ENCODE measurements at regions not wholly inside any gene's neighbourhood (a gene's known extent, or its start where the extent isn't known, plus 50 kb on each side); places are given as distances from the start of the nearest gene placed in this dataset.

- DNase-seq (ENCODE audit: low read depth in 2 of 2), result no peak
Measured at GRCh38 chr5:18032744-18033143, 398.5 kb downstream of the TAF11L14 start.

- DNase-seq (ENCODE audit: low read depth in 2 of 2), result no peak
Measured at GRCh38 chr5:18036531-18036930, 402.3 kb downstream of the TAF11L14 start.

GRCh38 chr5:18037718-18038117 is 403.5 kb downstream of the TAF11L14 start:
- no peak for DNase-seq (ENCODE audit: low read depth in 2 of 2)

GRCh38 chr5:18043344-18043743 is 409.1 kb downstream of the TAF11L14 start:
- DNase-seq (ENCODE audit: low read depth in 2 of 2), result no peak

GRCh38 chr5:18048449-18048848 is 414.2 kb downstream of the TAF11L14 start:
- DNase-seq (ENCODE audit: low read depth in 2 of 2), result no peak

GRCh38 chr5:18050345-18050744 is 416.1 kb downstream of the TAF11L14 start:
- no peak for DNase-seq (ENCODE audit: low read depth in 2 of 2)

- no peak for DNase-seq (ENCODE audit: low read depth in 2 of 2)
Measured at GRCh38 chr5:18050776-18051175, 416.5 kb downstream of the TAF11L14 start.

GRCh38 chr5:18051953-18052352 is 417.7 kb downstream of the TAF11L14 start:
- DNase-seq (ENCODE audit: low read depth in 2 of 2), result no peak

GRCh38 chr5:18052569-18052968 is 418.3 kb downstream of the TAF11L14 start:
- no peak for DNase-seq (ENCODE audit: low read depth in 2 of 2)

- DNase-seq (ENCODE audit: low read depth in 2 of 2), result no peak
Measured at GRCh38 chr5:18057725-18058124, 423.5 kb downstream of the TAF11L14 start.

- no peak for DNase-seq (ENCODE audit: low read depth in 2 of 2)
Measured at GRCh38 chr5:18067615-18068014, 433.4 kb downstream of the TAF11L14 start.

- DNase-seq (ENCODE audit: low read depth in 2 of 2), result no peak
Measured at GRCh38 chr5:18068826-18069225, 434.6 kb downstream of the TAF11L14 start.

- no peak for DNase-seq (ENCODE audit: low read depth in 2 of 2)
Measured at GRCh38 chr5:18069790-18070189, 435.5 kb downstream of the TAF11L14 start.

- DNase-seq (ENCODE audit: low read depth in 2 of 2), result no peak
Measured at GRCh38 chr5:18072600-18072999, 438.3 kb downstream of the TAF11L14 start.

GRCh38 chr5:18074961-18075360 is 440.7 kb downstream of the TAF11L14 start:
- DNase-seq (ENCODE audit: low read depth in 2 of 2), result no peak

GRCh38 chr5:18078157-18078556 is 443.9 kb downstream of the TAF11L14 start:
- DNase-seq (ENCODE audit: low read depth in 2 of 2), result no peak

- DNase-seq (ENCODE audit: low read depth in 2 of 2), result no peak
Measured at GRCh38 chr5:18079831-18080230, 445.6 kb downstream of the TAF11L14 start.

GRCh38 chr5:18088020-18088579 is 453.8 kb downstream of the TAF11L14 start:
- no peak for DNase-seq (ENCODE audit: low read depth in 2 of 2)

- DNase-seq (ENCODE audit: low read depth in 2 of 2), result no peak
Measured at GRCh38 chr5:18090177-18090576, 455.9 kb downstream of the TAF11L14 start.

GRCh38 chr5:18091142-18091541 is 456.9 kb downstream of the TAF11L14 start:
- no peak for DNase-seq (ENCODE audit: low read depth in 2 of 2)

- no peak for DNase-seq (ENCODE audit: low read depth in 2 of 2)
Measured at GRCh38 chr5:18091758-18092157, 457.5 kb downstream of the TAF11L14 start.

- no peak for DNase-seq (ENCODE audit: low read depth in 2 of 2)
Measured at GRCh38 chr5:18095061-18095460, 460.8 kb downstream of the TAF11L14 start.

- DNase-seq (ENCODE audit: low read depth in 2 of 2), result no peak
Measured at GRCh38 chr5:18097817-18098216, 463.6 kb downstream of the TAF11L14 start.

- DNase-seq (ENCODE audit: low read depth in 2 of 2), result no peak
Measured at GRCh38 chr5:18098691-18099090, 464.4 kb downstream of the TAF11L14 start.
